PC-3 (cell line): ENCODE measurements at regions not wholly inside any gene's neighbourhood (a gene's known extent, or its start where the extent isn't known, plus 50 kb on each side); places are given as distances from the start of the nearest gene placed in this dataset.

Experiments used
- ATAC-seq: fragments of 200-7000 bp; cut with Tn5 transposase; 2 replicates; pipeline ENCODE4 v1.9.1; 2020; ENCODE audit warnings: mild to moderate bottlenecking, moderate library complexity
- BruUV-seq: library from RNA; stranded (reverse); fragments of 400-500 nt; replicated peaks from 2 replicates; lab custom pipeline; 2021; lab: Mats Ljungman, UMichigan
- CTCF ChIA-PET: fragments of 300-600 bp; sonication (Branson Sonifier 250); formaldehyde crosslinking; loops from one replicate; lab custom pipeline; 2022; ENCODE audit warnings: antibody characterized with exemption; lab: Charles Lee
- POLR2A ChIA-PET: fragments of 300-600 bp; sonication (Branson Sonifier 250); formaldehyde crosslinking; loops from one replicate; lab custom pipeline; 2022; ENCODE audit warnings: antibody characterized with exemption; ENCODE audit not compliant: unreplicated experiment; lab: Charles Lee
- DNase-seq: peaks from one replicate; pipeline ENCODE4 v3.0.0-alpha.2; 2015
- H2AFZ ChIP-seq: fragments of 300-600 bp; sonication (generic); 2 replicates; pipeline ENCODE4 v1.6.0; 2016; ENCODE audit warnings: antibody characterized with exemption, low read length
- H3F3A ChIP-seq: fragments of 300-600 bp; sonication (generic); one replicate; pipeline ENCODE4 v1.6.0; 2017; ENCODE audit warnings: antibody characterized with exemption, low read length, control low read depth, mild to moderate bottlenecking; ENCODE audit not compliant: unreplicated experiment
- H3K27ac ChIP-seq: fragments of 300-600 bp; sonication (generic); 2 replicates; pipeline ENCODE4 v1.5.1; 2016; ENCODE audit warnings: mild to moderate bottlenecking, low read length
- H3K27me3 ChIP-seq: fragments of 300-600 bp; sonication (generic); 2 replicates; pipeline ENCODE4 v1.6.1; 2016; ENCODE audit warnings: low read length, mixed read lengths
- H3K36me3 ChIP-seq: fragments of 300-600 bp; sonication (generic); 2 replicates; pipeline ENCODE4 v1.6.1; 2016; ENCODE audit warnings: low read depth, mixed run types, low read length, mixed read lengths
- H3K4me1 ChIP-seq: fragments of 300-600 bp; sonication (generic); 2 replicates; pipeline ENCODE4 v1.5.1; 2016; ENCODE audit warnings: low read length; ENCODE audit not compliant: insufficient read depth
- H3K4me2 ChIP-seq: fragments of 300-600 bp; sonication (generic); 2 replicates; pipeline ENCODE4 v1.6.0; 2016; ENCODE audit warnings: low read length
- H3K4me3 ChIP-seq: fragments of 300-600 bp; sonication (generic); 2 replicates; pipeline ENCODE4 v1.5.1; 2016; ENCODE audit warnings: mild to moderate bottlenecking, low read length, mixed read lengths
- H3K79me2 ChIP-seq: fragments of 300-600 bp; sonication (generic); 2 replicates; pipeline ENCODE4 v1.6.1; 2017; ENCODE audit warnings: low read length, mixed read lengths
- H3K9ac ChIP-seq: fragments of 300-600 bp; sonication (generic); 2 replicates; pipeline ENCODE4 v1.6.0; 2016; ENCODE audit warnings: mild to moderate bottlenecking, low read length
- H3K9me2 ChIP-seq: fragments of 300-600 bp; sonication (generic); replicated peaks from 2 replicates; pipeline ENCODE4 v1.6.1; 2016; ENCODE audit warnings: mixed run types, low read length, mixed read lengths
- H3K9me3 ChIP-seq: fragments of 300-600 bp; sonication (generic); 2 replicates; pipeline ENCODE4 v1.6.1; 2016; ENCODE audit warnings: low read length, mixed read lengths
- H4K20me1 ChIP-seq: fragments of 300-600 bp; sonication (generic); 2 replicates; pipeline ENCODE4 v1.6.1; 2016; ENCODE audit warnings: low read length, mixed read lengths
- EZH2 ChIP-seq: fragments of 300-600 bp; sonication (generic); IDR thresholded peaks from one replicate; pipeline ENCODE4 v1.6.1; 2017; ENCODE audit warnings: antibody characterized with exemption, mild to moderate bottlenecking, low read length; ENCODE audit not compliant: unreplicated experiment
- EZH2phosphoT487 ChIP-seq: fragments of 300-600 bp; sonication (generic); IDR thresholded peaks from 2 replicates; pipeline ENCODE4 v1.6.1; 2018; ENCODE audit warnings: mild to moderate bottlenecking, antibody characterized with exemption, low read length, borderline replicate concordance
- intact Hi-C: fragments of 100-400 bp; cut with micrococcal nuclease; formaldehyde crosslinking; loops from 2 replicates; pipeline ENCODE4 v1.9.0; 2023
- TF ChIP-seq, protein P1 (sequence below): fragments of 300-600 bp; sonication (generic); conservative IDR thresholded peaks from 2 replicates; pipeline ENCODE4 v1.5.1; 2017; ENCODE audit warnings: antibody characterized with exemption, low read depth, mild to moderate bottlenecking, low read length

GRCh38 chr10:75329190-75329745 lies 72.3 kb downstream of the ZNF503 start:
- ATAC-seq (no peak), DNase-seq (no peak)
- intact Hi-C loops = no loop called here
- H2AFZ ChIP-seq = no peak overlapping the region
- no peaks in the 10 kb centered on the region for H3K9me3 ChIP-seq
- TF ChIP-seq, protein P1, sequence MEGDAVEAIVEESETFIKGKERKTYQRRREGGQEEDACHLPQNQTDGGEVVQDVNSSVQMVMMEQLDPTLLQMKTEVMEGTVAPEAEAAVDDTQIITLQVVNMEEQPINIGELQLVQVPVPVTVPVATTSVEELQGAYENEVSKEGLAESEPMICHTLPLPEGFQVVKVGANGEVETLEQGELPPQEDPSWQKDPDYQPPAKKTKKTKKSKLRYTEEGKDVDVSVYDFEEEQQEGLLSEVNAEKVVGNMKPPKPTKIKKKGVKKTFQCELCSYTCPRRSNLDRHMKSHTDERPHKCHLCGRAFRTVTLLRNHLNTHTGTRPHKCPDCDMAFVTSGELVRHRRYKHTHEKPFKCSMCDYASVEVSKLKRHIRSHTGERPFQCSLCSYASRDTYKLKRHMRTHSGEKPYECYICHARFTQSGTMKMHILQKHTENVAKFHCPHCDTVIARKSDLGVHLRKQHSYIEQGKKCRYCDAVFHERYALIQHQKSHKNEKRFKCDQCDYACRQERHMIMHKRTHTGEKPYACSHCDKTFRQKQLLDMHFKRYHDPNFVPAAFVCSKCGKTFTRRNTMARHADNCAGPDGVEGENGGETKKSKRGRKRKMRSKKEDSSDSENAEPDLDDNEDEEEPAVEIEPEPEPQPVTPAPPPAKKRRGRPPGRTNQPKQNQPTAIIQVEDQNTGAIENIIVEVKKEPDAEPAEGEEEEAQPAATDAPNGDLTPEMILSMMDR = no peak
- TF ChIP-seq EZH2 (no peak), EZH2phosphoT487 (no peak)
- no peaks in the 10 kb centered on the region for H3K36me3 ChIP-seq
- no TSS peak for BruUV-seq
- H3K9ac ChIP-seq = no peak overlapping the region
- H3K9me2 ChIP-seq = no peaks in the 10 kb centered on the region
- no peak overlapping the region for H3K27ac ChIP-seq
- H3K27me3 ChIP-seq = peaks cover 28% of the 10 kb centered on the region
- ChIA-PET POLR2A (interaction anchor here (0.6 kb wide), 1 partner anchor 1233 kb away, joined by 12 read pairs; no protein-coding TSS in a partner anchor), CTCF (no interaction called here)
- H3K4me2 ChIP-seq = no peak overlapping the region
- H3K4me3 ChIP-seq = no peak overlapping the region
- H3K4me1 ChIP-seq = no peaks in the 10 kb centered on the region
- H4K20me1 ChIP-seq = no peaks in the 10 kb centered on the region
- H3K79me2 ChIP-seq = no peaks in the 10 kb centered on the region
- no peaks in the 10 kb centered on the region for H3F3A ChIP-seq

- Histone ChIP-seq H3K27me3 (peaks cover 39% of the 10 kb centered on the region), H3K27ac (no peak overlapping the region), H3K4me1 (no peaks in the 10 kb centered on the region), H2AFZ (no peak overlapping the region), H3K79me2 (no peaks in the 10 kb centered on the region), H3F3A (no peaks in the 10 kb centered on the region), H3K4me3 (no peak overlapping the region), H3K9me2 (no peaks in the 10 kb centered on the region), H3K9ac (no peak overlapping the region), H4K20me1 (no peaks in the 10 kb centered on the region), H3K36me3 (no peaks in the 10 kb centered on the region), H3K9me3 (no peaks in the 10 kb centered on the region), H3K4me2 (no peak overlapping the region)
- no TSS peak for BruUV-seq
- DNase-seq = no peak
- TF ChIP-seq, protein P1 = no peak
- no peak for TF ChIP-seq EZH2
- no peak for TF ChIP-seq EZH2phosphoT487
- intact Hi-C loops = no loop called here
- CTCF ChIA-PET = no interaction called here
- POLR2A ChIA-PET = no interaction called here
- no peak for ATAC-seq
Measured at GRCh38 chr10:75326306-75326705, 75.3 kb downstream of the ZNF503 start.

DNA sequence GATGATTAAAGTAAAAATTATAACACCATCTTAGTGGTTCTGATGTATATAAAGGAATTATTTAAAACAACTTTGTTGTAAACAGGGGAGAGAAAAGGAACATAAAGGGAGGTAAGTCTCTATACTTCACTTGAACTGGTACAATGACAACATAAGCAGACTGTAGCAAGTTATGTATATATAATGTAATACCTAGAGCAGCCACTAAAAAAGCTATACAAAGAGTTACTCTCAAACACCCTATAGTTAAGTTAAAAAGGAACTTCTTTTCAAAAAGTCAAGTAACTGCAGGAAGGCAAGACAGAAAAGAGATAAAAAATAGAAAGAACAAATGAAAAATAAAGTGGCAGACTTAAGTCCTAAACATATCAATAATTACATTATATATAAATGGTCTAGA lies 82.3 kb downstream of the ZNF503 start:
- ATAC-seq (peak; percentile 82), DNase-seq (peak; percentile 39)
- no peak overlapping the region for H3K27ac ChIP-seq
- peaks cover 18% of the 10 kb centered on the region; the same call in 1 of the 2 replicates for H3K27me3 ChIP-seq
- H3K9ac ChIP-seq = no peak overlapping the region
- intact Hi-C loops = no loop called here
- H3K4me1 ChIP-seq = no peaks in the 10 kb centered on the region
- H3K9me3 ChIP-seq = peaks cover 7% of the 10 kb centered on the region
- H3K36me3 ChIP-seq = no peaks in the 10 kb centered on the region
- no peak overlapping the region for H2AFZ ChIP-seq
- no peaks in the 10 kb centered on the region for H4K20me1 ChIP-seq
- H3K4me2 ChIP-seq = no peak overlapping the region
- no peaks in the 10 kb centered on the region for H3K9me2 ChIP-seq
- CTCF ChIA-PET = interaction anchor here (0.6 kb wide), 1 partner anchor 140 kb away, joined by 3 read pairs; no protein-coding TSS in a partner anchor
- H3K4me3 ChIP-seq = no peak overlapping the region
- POLR2A ChIA-PET = interaction anchor here (0.6 kb wide), 1 partner anchor 784 kb away, joined by 6 read pairs; no protein-coding TSS in a partner anchor
- BruUV-seq = no TSS peak
- H3K79me2 ChIP-seq = no peaks in the 10 kb centered on the region
- no peak for TF ChIP-seq EZH2phosphoT487
- peak; percentile 38 for TF ChIP-seq EZH2
- TF ChIP-seq, protein P1 = peak; percentile 53
- no peaks in the 10 kb centered on the region for H3F3A ChIP-seq
